GM23248 (cell line): ENCODE measurements at regions not wholly inside any gene's neighbourhood (a gene's known extent, or its start where the extent isn't known, plus 50 kb on each side); places are given as distances from the start of the nearest gene placed in this dataset.

Experiments
- EZH2 ChIP-seq: fragments of 200-600 bp; sonication (generic); IDR thresholded peaks from 2 replicates; pipeline ENCODE4 v1.6.1; 2018; ENCODE audit warnings: antibody characterized with exemption, mild to moderate bottlenecking; ENCODE audit not compliant: insufficient read depth, poor library complexity, severe bottlenecking
- EZH2phosphoT487 ChIP-seq: fragments of 200-600 bp; sonication (generic); IDR thresholded peaks from 2 replicates; pipeline ENCODE4 v1.6.1; 2018; ENCODE audit warnings: antibody characterized with exemption, moderate library complexity, mild to moderate bottlenecking, low read depth; ENCODE audit not compliant: insufficient read depth

GRCh38 chr12:5204831-5205230, 161.2 kb downstream of the KCNA5 start:
- no peak for TF ChIP-seq EZH2phosphoT487
- TF ChIP-seq EZH2 = no peak
